ENCODE measurements at regions not wholly inside any gene's neighbourhood (a gene's known extent, or its start where the extent isn't known, plus 50 kb on each side); places are given as distances from the start of the nearest gene placed in this dataset.

DNA sequence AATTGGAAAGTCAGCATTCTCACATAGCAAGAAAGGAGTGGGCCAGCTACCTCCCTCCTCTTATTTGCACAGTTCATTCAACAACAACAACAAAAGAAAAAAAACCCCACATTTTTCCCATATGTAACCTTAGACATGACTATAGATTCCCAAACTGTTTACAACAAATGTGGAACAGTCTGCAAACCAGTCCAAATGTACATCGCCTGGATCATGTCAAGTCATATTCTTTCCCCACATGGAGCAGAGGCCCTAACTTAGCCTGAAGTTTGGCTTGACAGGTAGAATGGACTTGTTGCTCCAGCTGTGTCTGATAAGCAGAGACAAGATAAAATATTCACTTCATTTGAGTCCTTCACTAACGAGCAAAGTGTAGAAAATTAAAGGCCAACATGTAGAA lies 81.7 kb upstream of the COL24A1 start:
- intact Hi-C loops (cut with micrococcal nuclease) = no loop called here
- H3K4me1 ChIP-seq (ENCODE audit: insufficient read depth, low read length) = no peaks in the 10 kb centered on the region
- peaks cover 4% of the 10 kb centered on the region; the same call in 1 of the 2 replicates for H3K27me3 ChIP-seq (ENCODE audit: low read length)
- POLR2A ChIA-PET (ENCODE audit: unreplicated experiment) = no interaction called here
- BruUV-seq (replicated peaks) = no TSS peak
- CTCF ChIA-PET = no interaction called here
- no peaks in the 10 kb centered on the region for H3F3A ChIP-seq (ENCODE audit: low read length, unreplicated experiment)
- DNase-seq = no peak
- no peak overlapping the region for H3K4me2 ChIP-seq (ENCODE audit: low read length)
- no peaks in the 10 kb centered on the region for H4K20me1 ChIP-seq (ENCODE audit: low read length)
- TF ChIP-seq, protein P1, sequence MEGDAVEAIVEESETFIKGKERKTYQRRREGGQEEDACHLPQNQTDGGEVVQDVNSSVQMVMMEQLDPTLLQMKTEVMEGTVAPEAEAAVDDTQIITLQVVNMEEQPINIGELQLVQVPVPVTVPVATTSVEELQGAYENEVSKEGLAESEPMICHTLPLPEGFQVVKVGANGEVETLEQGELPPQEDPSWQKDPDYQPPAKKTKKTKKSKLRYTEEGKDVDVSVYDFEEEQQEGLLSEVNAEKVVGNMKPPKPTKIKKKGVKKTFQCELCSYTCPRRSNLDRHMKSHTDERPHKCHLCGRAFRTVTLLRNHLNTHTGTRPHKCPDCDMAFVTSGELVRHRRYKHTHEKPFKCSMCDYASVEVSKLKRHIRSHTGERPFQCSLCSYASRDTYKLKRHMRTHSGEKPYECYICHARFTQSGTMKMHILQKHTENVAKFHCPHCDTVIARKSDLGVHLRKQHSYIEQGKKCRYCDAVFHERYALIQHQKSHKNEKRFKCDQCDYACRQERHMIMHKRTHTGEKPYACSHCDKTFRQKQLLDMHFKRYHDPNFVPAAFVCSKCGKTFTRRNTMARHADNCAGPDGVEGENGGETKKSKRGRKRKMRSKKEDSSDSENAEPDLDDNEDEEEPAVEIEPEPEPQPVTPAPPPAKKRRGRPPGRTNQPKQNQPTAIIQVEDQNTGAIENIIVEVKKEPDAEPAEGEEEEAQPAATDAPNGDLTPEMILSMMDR (conservative IDR thresholded peaks at IDR 0.05; ENCODE audit: low read depth, low read length) = no peak
- no peak for TF ChIP-seq EZH2 (IDR thresholded peaks at IDR 0.05; ENCODE audit: low read length, unreplicated experiment)
- TF ChIP-seq EZH2phosphoT487 (IDR thresholded peaks at IDR 0.05; ENCODE audit: borderline replicate concordance, low read length) = no peak
- H3K9me3 ChIP-seq (ENCODE audit: low read length) = no peaks in the 10 kb centered on the region
- H3K36me3 ChIP-seq (ENCODE audit: low read depth, low read length) = no peaks in the 10 kb centered on the region
- no peaks in the 10 kb centered on the region for H3K79me2 ChIP-seq (ENCODE audit: low read length)
- no peak overlapping the region for H2AFZ ChIP-seq (ENCODE audit: low read length)
- no peak overlapping the region for H3K9ac ChIP-seq (ENCODE audit: low read length)
- no peaks in the 10 kb centered on the region for H3K9me2 ChIP-seq (replicated peaks; ENCODE audit: low read length)
- no peak overlapping the region for H3K27ac ChIP-seq (ENCODE audit: low read length)
- no peak overlapping the region for H3K4me3 ChIP-seq (ENCODE audit: low read length)
- ATAC-seq = no peak

DNA sequence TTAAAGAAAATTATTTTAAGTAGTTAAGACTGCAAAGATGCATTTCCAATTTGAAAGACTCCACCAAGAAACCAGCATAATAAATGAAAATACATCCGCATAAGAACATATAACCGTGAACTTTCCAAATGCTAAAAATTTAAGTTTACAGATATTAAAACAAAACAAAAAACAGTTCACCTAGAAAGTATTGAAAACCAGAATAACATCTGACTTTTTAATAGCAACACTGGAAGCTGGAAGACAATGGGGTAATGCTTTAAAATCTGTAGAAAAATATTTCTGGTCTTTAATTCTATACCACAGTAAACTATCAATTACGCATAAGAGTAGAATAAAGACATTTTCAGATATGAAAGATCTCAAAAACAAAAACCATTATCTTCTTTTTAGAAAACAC lies 79.3 kb upstream of the COL24A1 start:
- DNase-seq = no peak
- H3K4me2 ChIP-seq (ENCODE audit: low read length) = no peak overlapping the region
- ATAC-seq = no peak
- H3K27me3 ChIP-seq (ENCODE audit: low read length) = peaks cover 11% of the 10 kb centered on the region; the same call in 1 of the 2 replicates
- H4K20me1 ChIP-seq (ENCODE audit: low read length) = no peaks in the 10 kb centered on the region
- H3K36me3 ChIP-seq (ENCODE audit: low read depth, low read length) = no peaks in the 10 kb centered on the region
- no peak overlapping the region for H3K27ac ChIP-seq (ENCODE audit: low read length)
- no peaks in the 10 kb centered on the region for H3K9me2 ChIP-seq (replicated peaks; ENCODE audit: low read length)
- H3K9ac ChIP-seq (ENCODE audit: low read length) = no peak overlapping the region
- H3F3A ChIP-seq (ENCODE audit: low read length, unreplicated experiment) = no peaks in the 10 kb centered on the region
- H2AFZ ChIP-seq (ENCODE audit: low read length) = no peak overlapping the region
- TF ChIP-seq, protein P1 (conservative IDR thresholded peaks at IDR 0.05; ENCODE audit: low read depth, low read length) = no peak
- H3K9me3 ChIP-seq (ENCODE audit: low read length) = no peaks in the 10 kb centered on the region
- no peak overlapping the region for H3K4me3 ChIP-seq (ENCODE audit: low read length)
- POLR2A ChIA-PET (ENCODE audit: unreplicated experiment) = no interaction called here
- CTCF ChIA-PET = no interaction called here
- H3K79me2 ChIP-seq (ENCODE audit: low read length) = no peaks in the 10 kb centered on the region
- no peaks in the 10 kb centered on the region for H3K4me1 ChIP-seq (ENCODE audit: insufficient read depth, low read length)
- no TSS peak for BruUV-seq (replicated peaks)
- intact Hi-C loops (cut with micrococcal nuclease) = no loop called here

DNA sequence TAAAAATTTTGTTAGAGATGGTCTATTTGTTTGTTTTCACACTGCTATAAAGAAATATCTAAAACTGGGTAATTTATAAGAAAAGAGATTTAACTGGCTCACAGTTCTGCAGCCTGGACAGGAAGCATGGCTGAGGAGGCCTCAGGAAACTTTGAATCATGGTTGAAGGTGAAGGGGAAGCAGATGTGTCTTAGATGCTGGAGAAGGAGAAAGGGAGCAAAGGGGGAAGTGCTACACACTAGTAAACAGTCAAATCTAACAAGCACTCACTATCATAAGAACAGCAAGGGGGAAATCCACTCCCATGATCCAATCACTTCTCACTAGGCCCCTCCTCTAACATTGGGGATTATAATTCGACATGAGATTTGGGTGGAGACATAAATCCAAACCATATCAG lies 76.8 kb upstream of the COL24A1 start:
- no peak overlapping the region for H3K4me2 ChIP-seq (ENCODE audit: low read length)
- H3K9me2 ChIP-seq (replicated peaks; ENCODE audit: low read length) = no peaks in the 10 kb centered on the region
- no peak overlapping the region for H3K27ac ChIP-seq (ENCODE audit: low read length)
- TF ChIP-seq EZH2phosphoT487 (IDR thresholded peaks at IDR 0.05; ENCODE audit: borderline replicate concordance, low read length) = no peak
- no peak for TF ChIP-seq EZH2 (IDR thresholded peaks at IDR 0.05; ENCODE audit: low read length, unreplicated experiment)
- TF ChIP-seq, protein P1 (conservative IDR thresholded peaks at IDR 0.05; ENCODE audit: low read depth, low read length) = no peak
- no peaks in the 10 kb centered on the region for H3K4me1 ChIP-seq (ENCODE audit: insufficient read depth, low read length)
- H2AFZ ChIP-seq (ENCODE audit: low read length) = no peak overlapping the region
- BruUV-seq (replicated peaks) = no TSS peak
- POLR2A ChIA-PET (ENCODE audit: unreplicated experiment) = no interaction called here
- H3K4me3 ChIP-seq (ENCODE audit: low read length) = no peak overlapping the region
- H3K36me3 ChIP-seq (ENCODE audit: low read depth, low read length) = no peaks in the 10 kb centered on the region
- DNase-seq (no peak), ATAC-seq (no peak)
- H3K9me3 ChIP-seq (ENCODE audit: low read length) = no peaks in the 10 kb centered on the region
- H4K20me1 ChIP-seq (ENCODE audit: low read length) = no peaks in the 10 kb centered on the region
- H3K79me2 ChIP-seq (ENCODE audit: low read length) = no peaks in the 10 kb centered on the region
- no peaks in the 10 kb centered on the region for H3F3A ChIP-seq (ENCODE audit: low read length, unreplicated experiment)
- peaks cover 9% of the 10 kb centered on the region; the same call in 1 of the 2 replicates for H3K27me3 ChIP-seq (ENCODE audit: low read length)
- no peak overlapping the region for H3K9ac ChIP-seq (ENCODE audit: low read length)
- CTCF ChIA-PET = no interaction called here
- intact Hi-C loops (cut with micrococcal nuclease) = no loop called here
